Right renal pelvis (tissue), 4 donors: ENCODE measurements at regions not wholly inside any gene's neighbourhood (a gene's known extent, or its start where the extent isn't known, plus 50 kb on each side); places are given as distances from the start of the nearest gene placed in this dataset.
"Not testable (repeated sequence)": the region's sequence is repeated elsewhere in the genome, so short reads cannot be mapped to it uniquely, and the experiment has no call there.

Source experiments
- DNase-seq, 4 donors: peaks; one replicate each; pipeline ENCODE4 v3.0.0-alpha.2; 2013; ENCODE audit warnings: low read depth in 4 of 4, low spot score in 3 of 4, missing footprints in 1 of 4

DNA sequence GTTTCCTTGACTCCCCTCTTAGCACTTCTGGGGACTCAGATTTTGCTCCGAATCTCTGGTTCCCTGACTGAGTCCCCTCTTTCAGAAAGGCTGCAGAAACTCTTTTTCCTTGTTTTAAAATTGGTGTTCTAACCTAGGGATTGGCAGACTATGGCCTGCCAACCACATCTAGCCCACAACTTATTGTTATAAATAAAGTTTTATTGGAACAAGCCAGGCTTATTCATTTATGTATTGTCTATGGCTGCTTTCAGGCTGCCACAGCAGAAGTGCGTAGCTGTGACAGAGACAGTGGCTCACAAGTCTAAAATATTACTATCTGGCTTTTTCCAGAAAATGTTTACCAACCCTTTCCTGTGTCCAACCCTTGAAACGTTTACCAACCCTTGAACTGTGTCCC is 81.7 kb downstream of the IER5 start:
- DNase-seq: no peak

DNA sequence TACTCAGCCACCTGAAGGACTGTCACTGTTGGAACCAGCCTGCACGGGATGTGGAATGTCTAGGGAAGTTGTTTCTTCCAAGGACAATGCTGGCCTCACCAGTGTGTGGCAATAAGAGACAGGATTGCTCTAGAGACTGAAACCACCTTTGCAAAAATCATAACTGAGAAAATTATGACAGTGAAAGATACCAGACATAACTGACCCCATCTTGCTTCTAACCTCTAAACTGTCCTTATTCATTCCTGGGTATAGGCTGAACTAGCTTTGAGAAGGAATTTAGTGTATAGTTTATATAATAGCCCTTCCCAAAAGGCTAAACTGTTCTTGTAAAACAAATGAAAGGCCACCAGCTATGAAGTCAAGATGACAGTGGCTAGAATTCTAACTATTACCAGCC is 83.6 kb downstream of the IER5 start:
- DNase-seq: no peak

DNA sequence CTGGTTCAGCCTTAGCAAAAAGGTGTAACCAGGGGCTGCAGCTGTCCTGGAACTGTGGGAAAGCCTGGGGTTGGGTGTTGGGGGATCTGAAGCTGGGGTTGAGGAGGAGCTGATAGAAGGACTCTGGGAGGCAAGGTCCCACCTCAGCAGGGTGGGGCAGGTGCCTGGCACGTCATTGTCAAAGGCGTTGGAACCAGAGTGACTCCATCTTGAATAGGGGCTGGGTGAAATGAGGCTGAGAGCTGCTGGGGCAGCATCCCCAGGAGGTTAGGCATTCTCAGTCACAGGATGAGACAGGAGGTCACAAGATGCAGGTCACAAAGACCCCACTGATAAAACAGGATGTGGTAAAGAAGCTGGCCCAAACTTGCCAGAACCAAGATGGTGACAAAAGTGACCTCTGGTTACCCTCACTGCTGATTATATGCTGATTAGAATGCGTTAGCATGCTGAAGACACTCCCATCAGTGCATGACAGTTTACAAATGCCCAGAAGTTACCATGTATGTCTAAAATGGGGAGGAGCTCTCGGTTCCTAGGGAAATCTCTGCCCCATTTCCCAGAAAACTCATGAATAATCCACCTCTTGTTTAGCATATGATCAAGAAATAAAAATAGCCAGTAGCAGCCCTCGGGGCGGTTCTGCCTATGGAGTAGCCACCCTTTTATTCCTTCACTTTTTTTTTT is 85.4 kb downstream of the IER5 start:
- no peak for DNase-seq

DNA sequence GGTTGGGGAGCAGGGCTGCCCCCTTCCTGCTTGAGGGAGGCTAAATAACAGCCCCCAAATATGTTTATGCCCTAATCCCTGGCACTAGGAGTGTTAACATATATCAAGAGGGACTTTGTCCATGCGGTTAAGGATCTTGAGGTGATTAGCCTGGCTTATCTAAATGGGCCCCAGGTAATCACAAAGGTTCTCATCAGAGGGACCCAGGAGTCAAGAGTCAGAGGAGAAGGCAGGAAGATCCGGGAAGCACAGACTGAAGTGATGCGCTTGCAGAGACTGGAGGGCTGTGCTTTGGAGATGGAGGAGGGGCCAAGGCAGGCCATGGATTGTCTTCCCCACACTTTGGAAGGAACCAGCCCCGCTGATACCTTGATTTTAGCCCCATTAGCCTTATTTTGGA is 86.4 kb downstream of the IER5 start:
- DNase-seq: no peak

DNA sequence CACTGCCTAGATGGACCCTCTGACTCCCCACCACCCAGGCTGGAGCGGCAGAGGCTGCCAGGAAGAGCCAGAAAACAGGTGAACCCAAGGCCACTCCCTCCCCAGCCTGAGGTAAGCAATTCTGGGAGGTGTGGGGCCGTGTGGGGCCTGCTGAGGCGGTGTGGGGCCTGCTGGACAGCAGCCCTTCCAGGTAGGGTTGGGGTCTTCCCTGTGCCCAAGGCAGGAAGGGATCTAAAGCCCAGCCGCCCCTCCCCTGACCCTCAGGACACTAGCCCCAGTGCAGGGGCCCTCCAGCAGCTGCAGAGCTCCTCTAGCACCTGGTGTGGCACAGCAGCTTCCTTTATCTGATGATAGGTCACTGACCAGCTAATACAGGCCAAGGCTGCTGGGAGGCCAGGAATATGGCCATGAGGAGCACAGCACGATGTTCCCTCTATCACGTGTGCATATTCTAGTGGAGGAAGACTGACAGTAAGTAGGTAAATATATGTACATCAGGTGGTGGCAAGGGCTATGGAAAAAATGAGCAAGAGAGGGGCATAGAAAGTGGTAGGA is 86.9 kb downstream of the IER5 start:
- no peak for DNase-seq

DNA sequence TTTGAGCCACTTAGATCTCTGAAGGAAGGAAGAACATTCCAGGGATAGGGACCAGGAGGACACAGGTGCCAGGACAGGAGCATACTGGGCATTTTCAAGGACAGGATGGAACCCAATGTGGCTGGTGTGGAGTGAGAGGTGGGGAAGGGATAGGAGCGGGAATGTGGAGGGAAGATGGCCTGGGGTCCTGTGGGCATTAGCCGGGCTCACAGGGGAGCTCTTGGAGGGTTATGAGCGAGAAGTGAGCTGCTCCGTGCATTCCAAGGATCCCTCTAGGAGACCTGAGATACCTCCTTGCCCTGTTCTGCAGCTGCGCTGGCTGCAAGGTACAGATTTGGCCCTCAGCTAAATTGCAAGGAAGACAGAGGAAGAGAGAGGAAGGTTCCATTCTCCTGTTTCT is 87.5 kb downstream of the IER5 start:
- no peak for DNase-seq

DNA sequence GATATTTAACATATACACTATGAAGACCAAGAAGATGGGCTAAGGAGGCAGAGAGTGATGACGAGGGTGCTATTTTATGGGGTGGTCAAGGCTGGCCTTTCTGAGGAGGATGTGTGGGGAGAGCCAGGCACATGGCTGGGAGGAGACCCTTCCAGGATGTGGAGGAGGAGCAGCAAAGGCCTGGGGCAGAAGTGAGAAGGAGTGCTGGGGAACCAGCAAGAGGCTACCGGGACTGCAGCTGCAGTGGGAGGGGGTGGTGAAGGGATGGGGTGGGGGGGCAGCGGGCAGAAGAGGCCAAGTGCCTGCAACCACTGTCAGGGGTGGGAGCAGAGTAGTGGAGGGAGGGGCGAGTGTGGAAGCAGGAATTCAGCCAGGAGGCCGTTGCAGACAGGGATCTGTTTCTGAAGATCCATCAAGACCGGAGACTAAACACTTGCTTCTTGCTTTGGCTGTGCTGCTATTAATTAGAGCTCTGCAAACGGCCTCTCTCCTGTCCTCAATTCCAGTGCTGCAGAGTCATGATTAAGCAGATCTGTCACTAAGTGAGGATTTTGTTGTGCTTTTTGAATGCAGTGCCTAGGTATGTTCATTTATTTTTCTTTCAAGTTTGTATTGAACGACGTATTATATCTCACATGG is 89.9 kb downstream of the IER5 start:
- DNase-seq: no peak

DNA sequence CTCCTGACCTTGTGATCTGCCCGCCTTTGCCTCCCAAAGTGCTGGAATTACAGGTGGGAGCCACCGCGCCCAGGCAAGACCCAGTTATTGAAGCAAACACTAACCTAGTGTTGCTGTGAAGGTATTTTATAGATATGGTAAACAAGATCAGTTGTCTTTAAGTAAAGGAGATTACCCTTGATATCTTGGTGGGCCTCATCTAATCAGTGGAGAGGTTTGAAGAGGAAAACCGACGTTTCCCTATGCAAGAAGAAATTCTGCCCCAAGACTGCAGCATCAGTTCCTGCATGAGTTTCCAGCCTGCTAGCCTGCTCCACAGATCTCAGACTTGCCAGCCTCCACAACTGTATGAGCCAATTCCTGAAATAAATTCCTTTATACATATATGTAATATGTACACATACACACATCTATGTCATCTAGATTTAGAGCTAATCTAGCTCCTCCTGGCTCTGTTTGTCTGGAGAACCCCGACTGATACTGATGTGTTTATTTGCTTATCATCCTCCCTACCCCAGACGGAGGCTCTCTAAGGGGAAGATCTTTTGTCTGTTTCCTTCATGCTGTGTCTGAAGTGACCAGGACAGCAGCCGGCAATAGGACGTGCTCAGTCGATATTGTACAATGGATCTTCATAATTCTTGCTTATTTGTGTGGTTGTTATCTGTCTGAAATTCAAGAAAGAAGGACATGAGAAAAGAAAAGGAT is 90.9 kb downstream of the IER5 start:
- no peak for DNase-seq

DNA sequence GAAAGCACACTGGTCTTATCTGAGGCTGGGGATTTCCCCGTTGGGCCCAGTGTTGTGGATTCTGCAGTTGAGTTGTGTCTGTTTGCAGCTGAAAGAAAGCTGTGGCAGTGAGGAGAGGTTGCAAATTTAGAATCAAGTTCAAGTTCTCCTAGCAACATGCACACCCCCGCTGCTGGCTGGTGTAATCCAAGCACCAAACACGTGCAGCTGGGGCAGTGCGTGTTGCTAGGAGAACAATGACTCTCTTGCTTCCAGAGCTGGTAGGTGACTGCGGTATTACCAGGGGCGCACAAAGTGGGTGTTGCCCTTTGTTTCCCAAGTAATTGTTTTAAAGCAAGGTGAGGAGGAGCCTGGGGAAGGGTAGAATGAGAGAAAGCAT is 91.5 kb downstream of the IER5 start:
- peak; percentile 48 to 66 (median 59) for DNase-seq

DNA sequence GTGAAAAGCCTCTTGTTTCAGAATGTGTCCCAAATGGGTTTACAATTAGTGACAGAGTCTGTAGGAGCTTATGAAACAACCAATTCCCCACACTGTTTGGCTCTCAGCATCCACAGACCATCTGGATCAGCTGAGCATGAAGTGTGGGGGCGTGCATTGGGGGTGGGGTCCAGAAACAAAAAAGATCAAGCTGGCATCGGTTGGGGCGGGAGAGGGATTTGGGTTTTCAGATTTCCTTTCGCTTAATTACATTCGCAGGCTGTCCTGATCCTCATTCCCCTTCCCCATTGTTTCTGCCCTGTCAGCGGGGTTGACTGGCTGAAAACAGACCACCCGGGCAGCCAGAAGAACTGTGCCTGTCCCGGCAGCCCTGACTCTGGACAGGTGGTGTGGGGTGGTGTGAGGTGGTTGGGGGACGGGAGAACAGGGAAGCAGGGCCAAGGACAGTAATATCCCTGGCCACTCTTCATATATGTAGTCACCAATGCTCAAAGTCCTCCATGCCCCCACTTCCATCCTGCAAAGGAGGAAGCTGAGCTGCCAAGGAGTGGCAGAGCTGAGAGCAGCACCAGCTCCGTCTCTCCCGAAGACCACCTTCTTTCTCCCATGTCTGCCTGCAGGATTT is 92.0 kb downstream of the IER5 start:
- DNase-seq: no peak

DNA sequence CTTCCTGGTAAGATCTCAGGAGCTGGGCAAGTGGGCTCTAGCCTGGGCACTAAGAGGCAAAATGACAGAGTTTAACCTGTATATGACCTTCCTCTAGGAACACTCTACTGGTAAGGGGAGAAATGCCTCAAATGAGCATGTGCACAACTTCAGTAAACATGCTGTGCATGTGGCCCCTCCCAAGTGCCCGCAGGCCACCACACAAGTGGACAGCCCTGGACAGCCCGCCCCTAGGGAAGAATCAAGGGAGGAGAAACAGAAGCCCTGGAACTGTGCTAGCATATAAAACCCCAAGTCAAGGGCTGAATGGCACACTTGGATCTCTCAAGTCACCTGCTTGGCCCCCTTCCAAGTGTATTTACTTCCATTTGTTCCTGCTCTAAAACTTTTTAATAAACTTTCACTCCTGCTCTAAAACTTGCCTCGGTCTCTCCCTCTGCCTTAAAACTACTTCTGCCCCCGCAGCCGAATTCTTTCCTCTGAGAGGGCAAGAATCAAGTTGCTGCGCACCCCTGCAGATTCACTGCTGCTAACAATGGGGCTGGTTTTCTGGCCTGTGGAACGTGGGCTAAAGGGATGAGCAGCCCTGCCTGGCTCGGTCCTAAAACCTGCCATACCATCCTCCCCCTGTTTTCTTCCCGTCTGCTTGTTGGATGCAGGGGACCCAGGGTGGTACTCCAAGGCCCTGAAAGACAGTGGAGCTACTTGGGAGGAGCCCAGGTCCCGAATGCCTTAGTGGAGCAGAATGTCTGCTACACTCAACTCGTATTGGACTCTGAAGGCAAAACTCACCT is 93.5 kb downstream of the IER5 start:
- no peak for DNase-seq

DNA sequence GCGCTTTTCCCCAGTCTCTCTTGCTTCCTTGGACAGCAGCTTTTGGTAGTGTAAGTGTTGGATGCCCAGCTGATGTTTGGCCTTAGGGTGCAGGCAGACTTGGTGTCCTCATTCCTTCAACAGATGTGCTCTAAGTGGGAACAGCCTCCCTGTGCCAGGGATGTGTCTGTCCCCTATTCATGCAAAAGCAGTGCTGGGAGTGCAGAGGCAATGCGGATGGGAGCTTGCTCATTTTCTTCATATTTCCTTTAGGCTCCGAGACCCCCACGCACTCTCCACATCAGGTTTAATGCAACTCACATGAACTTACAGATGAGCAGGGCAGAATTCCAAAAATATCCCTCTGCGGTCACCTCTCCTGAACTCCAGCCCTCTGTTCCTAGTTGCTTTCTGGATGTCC is 96.1 kb downstream of the IER5 start:
- no peak for DNase-seq

DNA sequence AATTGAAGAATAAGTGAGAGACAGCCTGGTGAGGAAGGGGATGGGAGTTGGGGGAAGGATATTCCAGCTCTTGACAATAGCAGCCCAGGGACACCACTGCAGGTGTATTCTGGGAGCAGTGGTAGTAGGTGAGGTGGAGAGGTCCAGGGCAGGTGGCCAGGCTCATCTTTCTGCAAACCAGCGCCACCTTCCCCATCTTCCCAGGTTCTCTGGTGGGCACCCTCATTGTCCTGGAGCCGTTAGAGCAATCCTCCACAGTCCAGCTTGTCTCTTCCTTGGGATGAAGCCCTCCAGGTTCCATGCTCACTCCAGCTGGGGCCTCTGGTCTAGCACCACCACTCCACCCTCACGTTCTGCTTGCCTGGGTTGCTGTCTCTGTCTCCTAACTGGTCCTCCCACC is 97.0 kb downstream of the IER5 start:
- no peak for DNase-seq

DNA sequence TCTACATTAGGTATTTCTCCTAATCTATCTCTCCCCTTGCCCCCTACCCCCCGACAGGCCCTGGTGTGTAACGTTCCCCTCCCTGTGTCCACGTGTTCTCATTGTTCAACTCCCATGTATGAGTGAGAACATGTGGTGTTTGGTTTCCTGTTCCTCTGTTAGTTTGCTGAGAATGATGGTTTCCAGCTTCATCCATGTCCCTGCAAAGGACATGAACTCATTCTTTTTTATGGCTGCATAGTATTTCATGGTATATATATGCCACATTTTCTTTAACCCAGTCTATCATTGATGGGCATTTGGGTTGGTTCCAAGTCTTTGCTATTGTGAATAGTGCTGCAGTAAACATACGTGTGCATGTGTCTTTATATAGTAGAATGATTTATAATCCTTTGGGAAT is 97.6 kb downstream of the IER5 start:
- not testable (repeated sequence) for DNase-seq

DNA sequence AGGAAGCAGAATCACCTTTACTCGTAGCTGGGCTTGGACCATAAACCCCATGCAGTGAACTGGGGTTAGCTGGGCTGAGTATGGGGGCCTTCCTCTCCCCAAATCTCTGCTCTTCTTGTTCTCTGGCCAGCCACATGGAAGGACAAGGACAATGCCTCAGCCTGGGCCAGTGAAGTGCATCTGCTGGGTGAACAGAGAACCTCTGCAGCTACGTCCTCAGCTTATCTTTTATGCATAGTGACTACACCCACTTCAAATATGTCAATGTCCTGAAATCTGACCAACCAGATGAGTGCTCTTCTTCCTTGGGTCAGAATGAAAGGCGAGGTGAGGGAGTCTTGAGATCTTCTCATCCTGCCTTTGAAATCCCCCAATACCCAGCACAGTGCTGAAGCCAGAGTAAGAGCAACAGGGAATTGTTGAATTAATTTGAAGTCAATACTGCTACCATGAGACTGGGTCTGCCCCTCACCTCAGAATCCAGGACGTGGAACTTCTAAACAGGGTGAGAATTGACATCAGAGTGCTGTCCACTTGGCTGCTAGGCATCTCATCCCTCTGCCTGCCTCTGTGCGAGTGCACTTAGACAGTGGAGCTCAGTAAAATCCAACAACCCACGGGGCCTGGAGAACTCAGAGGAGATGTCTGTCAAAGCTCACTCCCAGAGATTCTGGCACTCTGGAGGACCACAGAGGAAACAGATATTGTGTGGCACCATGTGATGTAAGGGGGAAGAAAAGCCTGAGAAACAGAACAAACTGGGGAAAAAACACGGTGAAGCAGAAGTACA is 99.0 kb downstream of the IER5 start:
- DNase-seq: no peak

DNA sequence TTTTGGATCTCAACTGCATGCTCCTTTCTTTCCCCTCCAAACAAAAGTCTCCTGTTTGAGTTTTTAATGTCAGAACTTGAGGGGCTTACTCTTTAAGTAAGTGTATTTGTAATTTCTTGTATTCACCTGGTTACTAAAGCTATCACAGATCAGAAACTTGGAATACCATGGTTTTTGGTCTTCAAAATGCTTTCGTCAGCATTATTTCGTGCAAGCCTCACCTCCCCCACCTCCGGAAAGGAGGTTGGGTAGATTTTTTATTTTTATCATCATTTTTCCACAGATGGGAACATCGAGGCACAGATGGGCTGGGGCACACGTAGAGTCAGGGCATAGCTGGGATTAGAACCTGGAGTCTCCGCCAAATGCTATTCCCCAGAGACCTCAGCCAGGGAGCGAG is 100.7 kb downstream of the IER5 start:
- DNase-seq: no peak

DNA sequence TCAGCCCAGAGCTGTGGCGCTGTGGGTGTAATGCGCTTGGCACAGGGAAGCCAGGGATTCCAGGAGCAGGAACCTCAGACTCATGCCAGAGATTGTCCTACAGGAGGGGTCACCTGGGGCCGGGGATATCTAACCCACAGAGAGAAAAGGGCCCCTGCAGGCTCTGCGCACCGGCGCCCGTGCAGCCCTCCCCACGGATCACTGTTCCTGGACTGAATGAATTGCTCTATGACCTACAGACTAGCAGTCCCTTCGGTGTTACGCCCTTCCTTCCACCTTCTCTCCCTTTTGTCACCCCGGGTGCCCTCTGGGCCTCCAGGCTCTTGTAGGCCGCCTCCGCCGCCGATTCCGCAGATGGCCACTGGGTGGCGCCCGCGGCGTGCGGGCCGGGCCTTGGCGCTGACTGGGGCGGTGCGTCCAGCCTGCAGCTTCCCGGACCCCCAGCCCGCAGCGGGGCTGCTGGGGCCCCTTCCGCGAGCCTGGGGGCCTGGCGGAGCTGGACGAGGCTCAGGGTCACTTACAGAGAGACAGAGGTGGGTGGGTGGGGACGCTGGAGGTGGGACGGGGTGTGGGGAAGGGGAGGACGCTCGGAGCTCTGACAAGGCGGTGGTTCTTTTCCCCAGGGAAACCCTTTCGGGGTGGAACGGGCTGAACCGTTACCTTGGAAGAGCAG is 101.3 kb downstream of the IER5 start:
- DNase-seq: peak in 3 of 4 donors; percentile 33 to 57 (median 42)

DNA sequence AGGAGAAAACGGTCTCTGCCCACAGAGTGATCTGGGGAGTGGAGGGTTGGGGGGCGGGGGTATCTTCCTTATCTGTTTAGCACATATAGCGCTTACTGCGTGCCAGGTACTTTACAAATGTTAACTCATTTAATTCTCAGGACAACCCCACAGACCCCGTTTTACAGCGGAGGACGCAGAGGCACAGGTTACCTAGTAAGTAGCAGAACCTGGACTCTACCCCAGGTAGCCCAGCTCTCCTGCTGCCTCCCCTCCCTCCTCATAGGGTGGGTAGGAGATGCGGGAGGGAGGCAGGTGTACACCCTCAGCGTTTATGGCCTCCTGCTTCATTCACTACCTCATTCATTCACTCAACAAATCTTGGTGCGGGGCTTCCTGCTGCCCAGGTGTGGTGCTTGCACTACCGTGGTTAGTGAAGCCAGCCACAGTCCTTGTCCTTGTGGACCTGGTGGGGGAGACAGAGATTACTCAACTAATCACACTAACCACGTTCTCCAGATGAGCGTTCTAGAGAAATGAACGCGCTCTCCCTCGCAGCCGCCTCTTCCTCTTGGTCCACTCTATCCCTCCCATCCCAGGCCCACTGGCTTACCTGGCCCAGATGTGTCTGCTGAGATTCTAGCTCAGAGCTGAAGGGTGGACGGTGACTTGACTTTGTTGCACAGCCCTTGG is 102.0 kb downstream of the IER5 start:
- DNase-seq: no peak
